HG02678 (cell line): ENCODE measurements at regions not wholly inside any gene's neighbourhood (a gene's known extent, or its start where the extent isn't known, plus 50 kb on each side); places are given as distances from the start of the nearest gene placed in this dataset.

Source experiments
- ATAC-seq: cut with Tn5 transposase; IDR thresholded peaks from one replicate; pipeline ENCODE4 v1.9.1; 2021; ENCODE audit warnings: mild to moderate bottlenecking, moderate library complexity; ENCODE audit not compliant: unreplicated experiment

GRCh38 chr5:67291671-67292070 is 95.1 kb upstream of the CD180 start:
- no peak for ATAC-seq

- ATAC-seq = no peak
These were observed 94.5 kb upstream of the CD180 start for GRCh38 chr5:67291066-67291465.

- no peak for ATAC-seq
These were observed 94.1 kb upstream of the CD180 start for GRCh38 chr5:67290655-67291054.

- ATAC-seq = no peak
These were observed 93.3 kb upstream of the CD180 start for GRCh38 chr5:67289763-67290521.

- no peak for ATAC-seq
These were observed 91.1 kb upstream of the CD180 start for GRCh38 chr5:67287510-67288268.

GRCh38 chr5:67286006-67286405 is 89.4 kb upstream of the CD180 start:
- ATAC-seq = no peak

- ATAC-seq = no peak
These were observed 87.4 kb upstream of the CD180 start for GRCh38 chr5:67283988-67284487.

GRCh38 chr5:67283275-67283987 is 86.8 kb upstream of the CD180 start:
- no peak for ATAC-seq

- ATAC-seq = no peak
These were observed 85.3 kb upstream of the CD180 start for GRCh38 chr5:67281874-67282273.

GRCh38 chr5:67273689-67274356 is 77.2 kb upstream of the CD180 start:
- no peak for ATAC-seq

GRCh38 chr5:67272453-67273130 is 76.0 kb upstream of the CD180 start:
- ATAC-seq = no peak

GRCh38 chr5:67268231-67269021 is 71.8 kb upstream of the CD180 start:
- ATAC-seq = no peak

- ATAC-seq = no peak
These were observed 71.1 kb upstream of the CD180 start for GRCh38 chr5:67267512-67268216.

GRCh38 chr5:67266654-67267350 is 70.2 kb upstream of the CD180 start:
- ATAC-seq = no peak

GRCh38 chr5:67265951-67266350 is 69.4 kb upstream of the CD180 start:
- ATAC-seq = no peak

- ATAC-seq = no peak
These were observed 67.2 kb upstream of the CD180 start for GRCh38 chr5:67263656-67264408.

- no peak for ATAC-seq
These were observed 66.4 kb upstream of the CD180 start for GRCh38 chr5:67262956-67263355.

- no peak for ATAC-seq
These were observed 65.6 kb upstream of the CD180 start for GRCh38 chr5:67262206-67262605.
